Ascending aorta (tissue), 2 donors: ENCODE measurements at regions not wholly inside any gene's neighbourhood (a gene's known extent, or its start where the extent isn't known, plus 50 kb on each side); places are given as distances from the start of the nearest gene placed in this dataset.

Experiments
- DNase-seq, 2 donors: peaks; one replicate each; pipeline ENCODE4 v3.0.0-alpha.2; 2019; ENCODE audit warnings: low spot score in 2 of 2
- H3K27ac ChIP-seq, 2 donors: fragments of 200-600 bp; sonication (generic); one replicate each; pipeline ENCODE4 v1.5.1; 2016 to 2017; ENCODE audit warnings: mild to moderate bottlenecking in 1 of 2
- H3K27me3 ChIP-seq: fragments of 200-600 bp; sonication (generic); one replicate; pipeline ENCODE4 v1.5.1; 2017
- H3K36me3 ChIP-seq, 2 donors: fragments of 200-600 bp; sonication (generic); one replicate each; pipeline ENCODE4 v1.5.1; 2016
- H3K4me1 ChIP-seq, 2 donors: fragments of 200-600 bp; sonication (generic); one replicate each; pipeline ENCODE4 v1.5.1; 2016 to 2017; ENCODE audit warnings: mild to moderate bottlenecking in 1 of 2
- H3K4me3 ChIP-seq, 2 donors: fragments of 200-600 bp; sonication (generic); one replicate each; pipeline ENCODE4 v1.5.1; 2016 to 2017; ENCODE audit warnings: mild to moderate bottlenecking in 1 of 2
- H3K9me3 ChIP-seq, 2 donors: fragments of 200-600 bp; sonication (generic); one replicate each; pipeline ENCODE4 v1.5.1; 2016
- intact Hi-C: fragments of 100-400 bp; cut with DNase I; formaldehyde crosslinking; loops from one replicate; pipeline ENCODE4 v1.15.1; 2023
- TF ChIP-seq, protein P1 (sequence below), 3 experiments: fragments of 200-600 bp in 2 of 3; fragments of 450-650 bp in 1 of 3; sonication (generic) in 2 of 3; IDR thresholded peaks; one replicate each; pipeline ENCODE4 v1.5.1; 2016 to 2019; ENCODE audit warnings: antibody characterized with exemption in 3 of 3, mild to moderate bottlenecking in 1 of 3, moderate library complexity in 1 of 3

DNA sequence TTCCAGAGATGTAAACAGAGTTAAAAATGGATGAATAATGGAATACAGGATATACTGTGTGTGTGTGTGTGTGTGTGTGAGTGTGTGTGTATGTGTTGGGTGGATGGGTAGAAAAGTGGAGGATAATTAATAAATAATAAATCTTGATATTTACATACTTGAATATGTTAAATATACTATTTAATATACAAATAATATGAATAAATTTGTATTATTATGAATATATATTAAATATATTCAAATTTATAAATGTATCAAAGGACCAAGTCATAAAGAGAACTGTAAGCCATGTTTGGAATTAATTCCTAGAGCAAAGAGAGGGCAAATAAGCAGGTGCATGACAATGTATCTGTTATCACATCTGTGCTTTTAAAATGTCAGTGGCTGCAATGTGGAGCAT lies 225.3 kb downstream of the ALG10B start:
- Histone ChIP-seq H3K4me3 (no peak overlapping the region), H3K27ac (no peak overlapping the region), H3K36me3 (no peaks in the 10 kb centered on the region), H3K4me1 (no peaks in the 10 kb centered on the region), H3K9me3 (no peaks in the 10 kb centered on the region), H3K27me3 (no peaks in the 10 kb centered on the region)
- no peak for DNase-seq
- TF ChIP-seq, protein P1, sequence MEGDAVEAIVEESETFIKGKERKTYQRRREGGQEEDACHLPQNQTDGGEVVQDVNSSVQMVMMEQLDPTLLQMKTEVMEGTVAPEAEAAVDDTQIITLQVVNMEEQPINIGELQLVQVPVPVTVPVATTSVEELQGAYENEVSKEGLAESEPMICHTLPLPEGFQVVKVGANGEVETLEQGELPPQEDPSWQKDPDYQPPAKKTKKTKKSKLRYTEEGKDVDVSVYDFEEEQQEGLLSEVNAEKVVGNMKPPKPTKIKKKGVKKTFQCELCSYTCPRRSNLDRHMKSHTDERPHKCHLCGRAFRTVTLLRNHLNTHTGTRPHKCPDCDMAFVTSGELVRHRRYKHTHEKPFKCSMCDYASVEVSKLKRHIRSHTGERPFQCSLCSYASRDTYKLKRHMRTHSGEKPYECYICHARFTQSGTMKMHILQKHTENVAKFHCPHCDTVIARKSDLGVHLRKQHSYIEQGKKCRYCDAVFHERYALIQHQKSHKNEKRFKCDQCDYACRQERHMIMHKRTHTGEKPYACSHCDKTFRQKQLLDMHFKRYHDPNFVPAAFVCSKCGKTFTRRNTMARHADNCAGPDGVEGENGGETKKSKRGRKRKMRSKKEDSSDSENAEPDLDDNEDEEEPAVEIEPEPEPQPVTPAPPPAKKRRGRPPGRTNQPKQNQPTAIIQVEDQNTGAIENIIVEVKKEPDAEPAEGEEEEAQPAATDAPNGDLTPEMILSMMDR (IDR thresholded peaks at IDR 0.05): no peak
- intact Hi-C loops: no loop called here

DNA sequence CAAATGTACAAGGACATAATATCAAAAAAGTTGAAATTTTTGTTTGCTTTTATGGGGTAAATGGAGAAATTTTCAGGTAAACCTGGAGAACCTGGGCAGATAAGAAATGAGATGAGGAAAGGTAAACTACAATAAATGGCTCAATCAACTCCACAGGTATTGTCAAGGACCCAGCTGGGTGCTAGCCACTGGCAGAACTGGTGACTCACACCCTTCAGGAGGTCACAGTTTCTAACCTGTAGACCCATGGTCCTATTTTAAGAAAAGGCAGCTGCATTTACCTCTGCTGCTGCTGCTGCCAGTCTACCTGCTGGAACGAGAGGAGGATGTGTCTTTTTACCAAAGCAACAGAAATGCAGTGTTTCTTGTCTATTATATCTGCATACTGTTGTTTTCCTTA lies 226.6 kb downstream of the ALG10B start:
- H3K4me3 ChIP-seq: no peak overlapping the region
- no peaks in the 10 kb centered on the region for H3K27me3 ChIP-seq
- H3K9me3 ChIP-seq: no peaks in the 10 kb centered on the region
- no peak overlapping the region for H3K27ac ChIP-seq
- H3K36me3 ChIP-seq: no peaks in the 10 kb centered on the region
- intact Hi-C loops: no loop called here
- H3K4me1 ChIP-seq: no peaks in the 10 kb centered on the region
- TF ChIP-seq, protein P1 (IDR thresholded peaks at IDR 0.05): no peak
- no peak for DNase-seq

DNA sequence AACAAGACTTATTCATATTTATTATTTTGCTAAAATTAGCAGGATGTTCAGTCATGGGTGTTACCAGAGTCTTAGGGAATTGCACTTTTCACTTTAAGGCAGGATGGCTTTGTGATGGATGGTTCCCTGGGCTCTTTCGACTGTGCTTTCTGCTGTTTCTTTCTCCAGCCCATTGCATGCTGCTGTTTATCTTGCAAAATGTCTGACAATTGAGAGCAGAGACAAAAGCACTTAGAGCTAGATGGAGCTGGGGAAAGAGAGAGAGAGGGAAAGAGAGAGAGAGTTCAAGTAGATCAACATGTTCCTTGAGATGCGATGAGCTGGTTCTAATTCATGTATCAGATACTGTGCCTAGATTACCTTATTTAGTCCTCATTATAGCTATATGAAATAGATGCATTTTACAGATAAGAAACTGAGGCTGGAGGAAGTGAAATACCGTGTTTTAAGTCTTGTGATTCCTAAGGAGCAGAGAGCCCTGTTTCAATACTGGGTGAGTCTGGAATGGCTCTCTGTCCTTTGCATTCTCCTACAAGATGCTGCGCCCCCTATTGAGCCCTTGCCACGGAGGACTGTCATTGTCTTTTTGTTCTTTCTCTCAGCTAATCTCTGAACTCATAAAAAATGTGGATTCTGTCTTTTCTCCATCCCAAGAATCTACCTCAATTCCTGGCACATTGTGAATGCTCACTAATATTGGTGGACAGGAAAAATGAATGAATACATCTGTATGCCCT lies 227.9 kb downstream of the ALG10B start:
- no peak for DNase-seq
- no peaks in the 10 kb centered on the region for H3K36me3 ChIP-seq
- no peaks in the 10 kb centered on the region for H3K4me1 ChIP-seq
- H3K9me3 ChIP-seq: no peaks in the 10 kb centered on the region
- no peak overlapping the region for H3K27ac ChIP-seq
- no peaks in the 10 kb centered on the region for H3K27me3 ChIP-seq
- TF ChIP-seq, protein P1 (IDR thresholded peaks at IDR 0.05): no peak
- no peak overlapping the region for H3K4me3 ChIP-seq
- intact Hi-C loops: no loop called here

DNA sequence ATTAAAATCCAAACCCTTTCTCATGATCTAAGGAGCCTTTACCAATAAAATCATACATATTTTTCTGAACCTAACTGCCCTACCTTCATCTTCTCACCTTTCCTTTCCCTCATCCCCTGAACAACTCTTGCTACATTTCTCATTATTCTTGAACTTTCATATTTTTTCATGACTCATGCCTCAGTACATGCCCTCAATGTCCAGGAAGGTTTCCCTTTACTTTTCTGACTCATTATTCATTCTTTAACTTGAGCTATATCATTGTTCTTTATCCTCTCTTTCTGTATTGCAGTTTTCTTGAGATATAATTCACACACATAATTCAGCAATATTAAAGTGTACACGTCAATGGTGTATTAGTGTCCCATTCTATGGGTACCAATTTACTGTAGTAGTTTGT lies 231.0 kb downstream of the ALG10B start:
- Histone ChIP-seq H3K9me3 (no peaks in the 10 kb centered on the region), H3K4me1 (no peaks in the 10 kb centered on the region), H3K27me3 (no peaks in the 10 kb centered on the region), H3K27ac (no peak overlapping the region), H3K4me3 (no peak overlapping the region), H3K36me3 (no peaks in the 10 kb centered on the region)
- TF ChIP-seq, protein P1 (IDR thresholded peaks at IDR 0.05): no peak
- no peak for DNase-seq
- intact Hi-C loops: no loop called here

DNA sequence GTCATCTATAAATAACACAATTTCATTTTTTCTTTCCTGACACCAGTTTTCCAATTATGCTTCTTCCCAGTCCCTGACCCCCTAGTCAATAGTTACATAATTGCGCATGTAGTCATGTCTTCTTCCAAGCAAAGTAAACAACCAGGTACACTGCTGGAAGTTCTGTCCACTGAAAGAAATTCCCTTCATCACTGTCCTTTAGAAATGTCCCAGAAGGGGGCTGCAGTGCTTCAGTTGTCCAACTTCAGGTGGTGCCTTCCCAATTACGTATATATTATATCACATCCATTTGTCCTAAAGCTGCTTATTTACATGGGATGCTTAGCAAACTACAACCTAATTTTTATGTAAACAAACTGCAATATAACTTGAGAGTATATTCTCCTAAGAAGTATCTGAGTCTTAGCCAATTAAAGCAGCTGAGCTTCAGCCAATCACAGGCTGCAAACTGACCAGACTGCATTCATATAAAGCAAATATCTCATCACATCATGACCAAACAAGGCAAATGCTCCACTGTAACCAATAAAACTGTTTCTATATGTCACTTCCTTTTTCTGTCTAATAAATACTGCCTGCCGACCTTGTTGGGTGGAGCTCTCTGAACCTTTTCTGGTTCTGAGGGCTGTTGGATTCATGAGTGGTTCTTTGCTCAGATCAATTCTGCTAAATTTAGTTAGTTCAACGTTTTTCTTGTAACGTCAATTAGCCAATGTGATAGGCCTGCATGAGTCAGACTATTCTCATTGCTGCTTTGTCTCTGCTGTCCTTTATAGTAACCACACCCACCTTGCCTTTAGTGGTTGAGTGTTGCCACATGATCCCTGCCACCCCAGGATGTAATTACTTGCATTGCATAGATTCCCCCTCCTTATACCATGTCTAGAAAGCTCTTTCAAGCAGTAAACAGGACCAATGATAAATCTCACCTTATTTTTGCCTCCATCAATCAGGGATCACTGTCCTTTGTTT lies 239.3 kb downstream of the ALG10B start:
- Histone ChIP-seq H3K4me3 (no peak overlapping the region), H3K9me3 (peaks cover 0 to 4% of the 10 kb centered on the region in 2 donors), H3K4me1 (no peaks in the 10 kb centered on the region), H3K27me3 (no peaks in the 10 kb centered on the region), H3K27ac (no peak overlapping the region), H3K36me3 (no peaks in the 10 kb centered on the region)
- TF ChIP-seq, protein P1 (IDR thresholded peaks at IDR 0.05): no peak
- DNase-seq: no peak
- intact Hi-C loops: no loop called here
